ENCODE measurements at regions not wholly inside any gene's neighbourhood (a gene's known extent, or its start where the extent isn't known, plus 50 kb on each side); places are given as distances from the start of the nearest gene placed in this dataset.

DNA sequence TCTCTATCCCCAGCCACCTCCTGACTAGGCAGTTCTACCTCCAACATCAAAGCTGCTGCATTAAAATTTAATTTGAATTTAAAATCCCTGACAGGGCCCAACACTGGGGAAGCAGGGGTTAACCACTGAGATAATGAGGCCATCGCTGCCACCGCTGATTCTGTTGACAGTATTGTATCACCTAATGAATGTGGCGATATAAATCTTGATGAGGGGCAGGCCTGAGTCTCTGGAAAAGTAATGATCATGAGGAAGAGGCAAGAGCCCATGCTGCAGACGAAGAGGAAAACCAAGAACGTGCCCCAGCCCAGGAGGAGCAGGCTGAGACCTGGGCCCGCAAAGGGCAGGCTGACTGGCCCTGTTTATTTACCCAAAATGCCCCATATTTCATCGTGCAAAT is 251.4 kb upstream of the ZFHX3 start:
- Histone ChIP-seq H4K8ac (ENCODE audit: extremely low read depth, insufficient read depth, low read length) (no peak overlapping the region), H2BK5ac (ENCODE audit: low read depth, low read length) (no peak overlapping the region), H3K4me2 (ENCODE audit: insufficient read depth in 1 of 2, low read depth in 2 of 2, low read length in 2 of 2) (no peak overlapping the region), H3K27me3 (replicated peaks in 1 of 4; ENCODE audit: control insufficient read depth in 3 of 4, extremely low read depth in 1 of 4, insufficient read depth in 3 of 4, low read length in 3 of 4) (no peaks in the 10 kb centered on the region), H3K9ac (replicated peaks in 1 of 4; ENCODE audit: extremely low read depth in 1 of 4, low read depth in 3 of 4, low read length in 3 of 4) (no peak overlapping the region), H4K5ac (ENCODE audit: insufficient read length, low read depth, low read length) (no peak overlapping the region), H3K79me2 (ENCODE audit: control insufficient read depth in 1 of 2, insufficient read depth in 2 of 2, low read length in 2 of 2) (no peaks in the 10 kb centered on the region), H2AFZ (ENCODE audit: low read length) (no peak overlapping the region), H2BK120ac (replicated peaks; ENCODE audit: low read depth, low read length) (no peak overlapping the region), H3K4me1 (replicated peaks in 1 of 4; ENCODE audit: control insufficient read depth in 3 of 4, insufficient read depth in 4 of 4, low read length in 3 of 4) (peaks cover 0 to 9% (median under 1%) of the 10 kb centered on the region in 4 experiments; a peak in 3 of 7 replicates), H2BK20ac (ENCODE audit: low read length) (0 out of 2 replicates have a peak overlapping the region, but pooled peaks have one; percentile 37), H3K27ac (ENCODE audit: low read depth, low read length) (no peak overlapping the region), H3K9me3 (ENCODE audit: insufficient read depth in 2 of 2, low read depth in 1 of 2, low read length in 1 of 2) (no peaks in the 10 kb centered on the region), H2BK12ac (ENCODE audit: low read depth, low read length) (no peak overlapping the region), H3K14ac (ENCODE audit: insufficient read length) (no peak overlapping the region), H3K79me1 (ENCODE audit: low read depth, low read length) (no peaks in the 10 kb centered on the region), H3K4me3 (ENCODE audit: extremely low read depth in 1 of 4, insufficient read depth in 2 of 4, low read depth in 3 of 4, low read length in 4 of 4) (no peak overlapping the region), H2BK15ac (ENCODE audit: low read length) (no peak overlapping the region), H2AK5ac (ENCODE audit: low read depth, low read length) (no peak overlapping the region), H3K36me3 (ENCODE audit: control insufficient read depth in 2 of 4, insufficient read depth in 4 of 4, low read length in 3 of 4) (no peaks in the 10 kb centered on the region), H3K23ac (ENCODE audit: insufficient read length) (no peak overlapping the region), H3K18ac (ENCODE audit: extremely low read depth, low read length) (no peak overlapping the region), H3K56ac (replicated peaks; ENCODE audit: insufficient read length, low read depth, low read length) (no peak overlapping the region), H4K91ac (replicated peaks; ENCODE audit: insufficient read length, low read length) (no peak overlapping the region), H3K4ac (replicated peaks; ENCODE audit: insufficient read length, low read depth, low read length) (no peak overlapping the region), H4K20me1 (replicated peaks in 1 of 2; ENCODE audit: control insufficient read depth in 1 of 2, insufficient read depth in 2 of 2, low read length in 2 of 2) (no peaks in the 10 kb centered on the region), H3K23me2 (ENCODE audit: low read depth, low read length) (no peaks in the 10 kb centered on the region)
- WGBS, 2 experiments (ENCODE audit: extremely low coverage in 1 of 2, insufficient coverage in 1 of 2, insufficient read length in 1 of 2, insufficient replicate concordance in 2 of 2, low coverage in 1 of 2, low lambda C conversion rate in 2 of 2, missing lambda C conversion rate in 1 of 2): 79% methylated on average over 7 of the region's 7 CpGs; no CpG with 5 or more reads in 1 of the 2 experiments
- FAIRE-seq (no peak), DNase-seq (ENCODE audit: low read depth in 1 of 2, low spot score in 2 of 2) (no peak)
- ChIA-PET POLR2A (ENCODE audit: partially characterized antibody) (no interaction called here), CTCF (ENCODE audit: partially characterized antibody) (no interaction called here)
- TF ChIP-seq, protein P1, sequence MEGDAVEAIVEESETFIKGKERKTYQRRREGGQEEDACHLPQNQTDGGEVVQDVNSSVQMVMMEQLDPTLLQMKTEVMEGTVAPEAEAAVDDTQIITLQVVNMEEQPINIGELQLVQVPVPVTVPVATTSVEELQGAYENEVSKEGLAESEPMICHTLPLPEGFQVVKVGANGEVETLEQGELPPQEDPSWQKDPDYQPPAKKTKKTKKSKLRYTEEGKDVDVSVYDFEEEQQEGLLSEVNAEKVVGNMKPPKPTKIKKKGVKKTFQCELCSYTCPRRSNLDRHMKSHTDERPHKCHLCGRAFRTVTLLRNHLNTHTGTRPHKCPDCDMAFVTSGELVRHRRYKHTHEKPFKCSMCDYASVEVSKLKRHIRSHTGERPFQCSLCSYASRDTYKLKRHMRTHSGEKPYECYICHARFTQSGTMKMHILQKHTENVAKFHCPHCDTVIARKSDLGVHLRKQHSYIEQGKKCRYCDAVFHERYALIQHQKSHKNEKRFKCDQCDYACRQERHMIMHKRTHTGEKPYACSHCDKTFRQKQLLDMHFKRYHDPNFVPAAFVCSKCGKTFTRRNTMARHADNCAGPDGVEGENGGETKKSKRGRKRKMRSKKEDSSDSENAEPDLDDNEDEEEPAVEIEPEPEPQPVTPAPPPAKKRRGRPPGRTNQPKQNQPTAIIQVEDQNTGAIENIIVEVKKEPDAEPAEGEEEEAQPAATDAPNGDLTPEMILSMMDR (IDR thresholded peaks at IDR 0.05; ENCODE audit: control extremely low read depth in 1 of 3, insufficient read depth in 1 of 3, low read depth in 1 of 3, low read length in 3 of 3): no peak
- no peak for TF ChIP-seq SP4 (IDR thresholded peaks at IDR 0.05; ENCODE audit: low read length)

Data from H1 (cell line).